Endothelial cell of umbilical vein (primary cell): ENCODE measurements at regions not wholly inside any gene's neighbourhood (a gene's known extent, or its start where the extent isn't known, plus 50 kb on each side); places are given as distances from the start of the nearest gene placed in this dataset.

ENCODE experiments used
- BruUV-seq: library from RNA; stranded (reverse); fragments of 400-500 nt; replicated peaks from 2 replicates; lab custom pipeline; 2021; lab: Mats Ljungman, UMichigan
- CTCF ChIA-PET: fragments of 300-600, 350-600 bp; sonication (Branson Sonifier 250); formaldehyde crosslinking; loops from one replicate; lab custom pipeline; 2021; ENCODE audit warnings: antibody characterized with exemption, inconsistent platforms; lab: Charles Lee
- POLR2A ChIA-PET: fragments of 300-600, 350-600 bp; sonication (Branson Sonifier 250); formaldehyde crosslinking; loops from one replicate; lab custom pipeline; 2021; ENCODE audit warnings: antibody characterized with exemption, inconsistent platforms; lab: Charles Lee
- DNase-seq: peaks from one replicate; pipeline ENCODE4 v3.0.0-alpha.2; 2011; ENCODE audit warnings: low read depth, low spot score
- FAIRE-seq: peaks from 2 replicates; lab custom pipeline; 2011; peaks lifted over from hg19 to GRCh38; lab: Jason Lieb, UNC
- H2AFZ ChIP-seq: 2 replicates; pipeline ENCODE4 v1.6.0; 2012; ENCODE audit warnings: low read depth, low read length, control low read depth, inconsistent platforms
- H3K27ac ChIP-seq: 2 replicates; pipeline ENCODE4 v1.5.1; 2011; ENCODE audit warnings: low read depth, mild to moderate bottlenecking, control low read depth, low read length, moderate library complexity; ENCODE audit not compliant: insufficient read depth
- H3K27me3 ChIP-seq, 2 experiments: 2 replicates each; pipeline versions ENCODE4 v1.6.0 to v1.6.1; 2011; ENCODE audit warnings: low read length in 2 of 2, mixed read lengths in 1 of 2; ENCODE audit not compliant: control insufficient read depth in 2 of 2, insufficient read depth in 2 of 2
- H3K36me3 ChIP-seq, 2 experiments: 2 replicates in 1 of 2; 3 replicates in 1 of 2; pipeline ENCODE4 v1.5.1; 2011; ENCODE audit warnings: low read length in 2 of 2, mild to moderate bottlenecking in 1 of 2, moderate library complexity in 1 of 2; ENCODE audit not compliant: control insufficient read depth in 2 of 2, insufficient read depth in 2 of 2; ENCODE audit errors: extremely low read depth in 1 of 2
- H3K4me1 ChIP-seq: 3 replicates; pipeline ENCODE4 v1.5.1; 2011; ENCODE audit warnings: mild to moderate bottlenecking, low read length; ENCODE audit not compliant: control insufficient read depth, insufficient read depth; ENCODE audit errors: extremely low read depth
- H3K4me2 ChIP-seq: 2 replicates; pipeline ENCODE4 v1.6.1; 2011; ENCODE audit warnings: low read length, control low read depth, mixed read lengths; ENCODE audit not compliant: insufficient read depth
- H3K4me3 ChIP-seq, 3 experiments: fragments of 200-600 bp in 1 of 3; sonication (generic), shearing (Covaris generic) in 1 of 3; replicated peaks in 1 of 3; 2 replicates each; pipeline ENCODE4 v1.5.1; 2011 to 2016; ENCODE audit warnings: control low read depth in 3 of 3, low read length in 3 of 3, mild to moderate bottlenecking in 2 of 3, inconsistent platforms in 1 of 3, low read depth in 1 of 3, moderate library complexity in 1 of 3; ENCODE audit not compliant: insufficient read depth in 1 of 3
- H3K79me2 ChIP-seq: 2 replicates; pipeline ENCODE4 v1.6.0; 2012; ENCODE audit warnings: low read length, inconsistent platforms; ENCODE audit not compliant: control insufficient read depth, insufficient read depth
- H3K9ac ChIP-seq: replicated peaks from 2 replicates; pipeline ENCODE3; 2011; ENCODE audit warnings: low read length, control low read depth; ENCODE audit not compliant: insufficient read depth; ENCODE audit errors: extremely low read depth
- H3K9me1 ChIP-seq: replicated peaks from 3 replicates; pipeline ENCODE4 v1.6.0; 2011; ENCODE audit warnings: mild to moderate bottlenecking, low read length; ENCODE audit not compliant: control insufficient read depth, insufficient read depth; ENCODE audit errors: extremely low read depth
- H3K9me3 ChIP-seq: replicated peaks from 2 replicates; pipeline ENCODE4 v1.5.1; 2012; ENCODE audit warnings: low read length, inconsistent platforms; ENCODE audit not compliant: control insufficient read depth, insufficient read depth
- H4K20me1 ChIP-seq: replicated peaks from 2 replicates; pipeline ENCODE3; 2011; ENCODE audit warnings: mild to moderate bottlenecking, low read length; ENCODE audit not compliant: control insufficient read depth, insufficient read depth; ENCODE audit errors: extremely low read depth
- CTCF ChIP-seq, 2 donors: IDR thresholded peaks; 1 replicate in 1 of 2; 2 replicates in 1 of 2; pipeline ENCODE4 v1.5.1; 2011; ENCODE audit warnings: low read length in 2 of 2, mild to moderate bottlenecking in 2 of 2, moderate library complexity in 2 of 2, control low read depth in 1 of 2, inconsistent platforms in 1 of 2, low read depth in 1 of 2; ENCODE audit not compliant: insufficient read depth in 1 of 2; ENCODE audit errors: extremely low read depth in 1 of 2
- EZH2 ChIP-seq: IDR thresholded peaks from 2 replicates; pipeline ENCODE4 v1.6.1; 2012; ENCODE audit warnings: borderline replicate concordance, low read depth, mild to moderate bottlenecking, moderate library complexity, low read length, inconsistent platforms; ENCODE audit not compliant: severe bottlenecking
- FOS ChIP-seq: IDR thresholded peaks from 2 replicates; pipeline ENCODE4 v1.6.1; 2011; ENCODE audit warnings: mild to moderate bottlenecking, low read length, moderate library complexity, borderline replicate concordance; ENCODE audit not compliant: insufficient read depth
- GATA2 ChIP-seq: IDR thresholded peaks from 2 replicates; pipeline ENCODE4 v1.7.0; 2011; ENCODE audit warnings: low read depth, mild to moderate bottlenecking, moderate library complexity, mixed read lengths, low read length; ENCODE audit not compliant: insufficient read length, insufficient read depth
- JUN ChIP-seq: IDR thresholded peaks from 2 replicates; pipeline ENCODE4 v1.6.1; 2011; ENCODE audit warnings: borderline replicate concordance, low read depth; ENCODE audit not compliant: insufficient read length, insufficient read depth
- MAX ChIP-seq: IDR thresholded peaks from 2 replicates; pipeline ENCODE4 v1.6.1; 2011; ENCODE audit not compliant: insufficient read depth, insufficient read length
- MYC ChIP-seq: IDR thresholded peaks from one replicate; pipeline ENCODE4 v1.6.1; 2011; ENCODE audit warnings: mild to moderate bottlenecking, low read depth, low read length
- POLR2A ChIP-seq: IDR thresholded peaks from 2 replicates; pipeline ENCODE4 v1.6.1; 2012; ENCODE audit warnings: low read depth, mild to moderate bottlenecking, control low read depth, low read length
- POLR2AphosphoS5 ChIP-seq: IDR thresholded peaks from 2 replicates; pipeline ENCODE4 v1.6.1; 2012; ENCODE audit warnings: low read depth, mild to moderate bottlenecking, control low read depth, low read length, moderate library complexity; ENCODE audit not compliant: insufficient read depth
- dilution Hi-C: fragments of 300-500 bp; cut with MboI; formaldehyde crosslinking; loops from one replicate; pipeline ENCODE4 v1.15.0; 2019; ENCODE audit warnings: low sequenced_read_pairs; ENCODE audit not compliant: extremely low pct_ligation_motif_present
- intact Hi-C: fragments of 100-400 bp; cut with micrococcal nuclease; formaldehyde crosslinking; loops from one replicate; pipeline ENCODE4 v1.10.0; 2022

- intact Hi-C loops (no loop called here), dilution Hi-C loops (no loop called here)
- H3K27ac ChIP-seq, result no peak overlapping the region
- no peak overlapping the region for H3K4me3 ChIP-seq
- H3K9ac ChIP-seq, result no peak overlapping the region
- ChIA-PET CTCF (no interaction called here), POLR2A (no interaction called here)
- no peaks in the 10 kb centered on the region for H3K79me2 ChIP-seq
- DNase-seq (no peak), FAIRE-seq (no peak)
- H3K27me3 ChIP-seq, result no peaks in the 10 kb centered on the region
- no peaks in the 10 kb centered on the region for H3K4me1 ChIP-seq
- H3K36me3 ChIP-seq, result no peaks in the 10 kb centered on the region
- H3K9me1 ChIP-seq, result no peaks in the 10 kb centered on the region
- no peak overlapping the region for H2AFZ ChIP-seq
- TF ChIP-seq GATA2 (no peak), CTCF (IDR thresholded peaks at IDR 0.05; ENCODE audit: extremely low read depth in 1 of 2, insufficient read depth in 1 of 2, low read depth in 1 of 2, low read length in 2 of 2) (no peak)
- no peaks in the 10 kb centered on the region for H3K9me3 ChIP-seq
- BruUV-seq, result no TSS peak
- H4K20me1 ChIP-seq, result no peaks in the 10 kb centered on the region
- no peak overlapping the region for H3K4me2 ChIP-seq
These were observed 1614.6 kb downstream of the PCDH7 start for GRCh38 chr4:32334759-32335158.

GRCh38 chr4:32337403-32337802, 1617.2 kb downstream of the PCDH7 start:
- Histone ChIP-seq H3K27me3 (no peaks in the 10 kb centered on the region), H3K9me1 (no peaks in the 10 kb centered on the region), H3K4me2 (no peak overlapping the region), H4K20me1 (no peaks in the 10 kb centered on the region), H3K36me3 (no peaks in the 10 kb centered on the region), H3K79me2 (no peaks in the 10 kb centered on the region), H3K4me1 (no peaks in the 10 kb centered on the region), H3K4me3 (no peak overlapping the region), H3K9ac (no peak overlapping the region), H2AFZ (no peak overlapping the region), H3K27ac (no peak overlapping the region), H3K9me3 (no peaks in the 10 kb centered on the region)
- no TSS peak for BruUV-seq
- DNase-seq (no peak), FAIRE-seq (no peak)
- intact Hi-C loops, result no loop called here
- CTCF ChIA-PET, result no interaction called here
- POLR2A ChIA-PET, result no interaction called here
- dilution Hi-C loops, result no loop called here
- TF ChIP-seq CTCF (IDR thresholded peaks at IDR 0.05; ENCODE audit: extremely low read depth in 1 of 2, insufficient read depth in 1 of 2, low read depth in 1 of 2, low read length in 2 of 2) (no peak), JUN (no peak), POLR2A (no peak), MYC (no peak), POLR2AphosphoS5 (no peak), EZH2 (no peak), GATA2 (no peak), MAX (no peak), FOS (no peak)
